Osteoblast (primary cell): ENCODE measurements at regions not wholly inside any gene's neighbourhood (a gene's known extent, or its start where the extent isn't known, plus 50 kb on each side); places are given as distances from the start of the nearest gene placed in this dataset.

ENCODE experiments used
- DNase-seq: peaks from one replicate; pipeline ENCODE4 v3.0.0; 2011; ENCODE audit warnings: low spot score, mixed read lengths; ENCODE audit not compliant: insufficient read length; ENCODE audit errors: missing footprints
- H2AFZ ChIP-seq: 2 replicates; pipeline ENCODE4 v1.6.0; 2011; ENCODE audit warnings: mild to moderate bottlenecking, low read length
- H3K27ac ChIP-seq: 2 replicates; pipeline ENCODE4 v1.5.1; 2011; ENCODE audit warnings: mild to moderate bottlenecking, low read depth, low read length, moderate library complexity
- H3K27me3 ChIP-seq: 2 replicates; pipeline ENCODE4 v1.6.0; 2012; ENCODE audit warnings: mild to moderate bottlenecking, control low read depth, inconsistent platforms, low read length, moderate library complexity; ENCODE audit not compliant: insufficient read depth
- H3K36me3 ChIP-seq: 2 replicates; pipeline ENCODE4 v1.5.1; 2011; ENCODE audit warnings: mild to moderate bottlenecking, low read length, control low read depth, moderate library complexity; ENCODE audit not compliant: insufficient read depth
- H3K4me1 ChIP-seq: 2 replicates; pipeline ENCODE4 v1.5.1; 2011; ENCODE audit warnings: mild to moderate bottlenecking, low read length, control low read depth, moderate library complexity; ENCODE audit not compliant: insufficient read depth
- H3K4me2 ChIP-seq: 2 replicates; pipeline ENCODE4 v1.6.0; 2011; ENCODE audit warnings: mild to moderate bottlenecking, low read length; ENCODE audit not compliant: insufficient read depth
- H3K4me3 ChIP-seq: fragments of 200-600 bp; sonication (generic); 3 replicates; pipeline ENCODE4 v1.5.1; 2012; ENCODE audit warnings: mild to moderate bottlenecking, low read length, inconsistent platforms; ENCODE audit not compliant: insufficient read depth
- H3K79me2 ChIP-seq: 2 replicates; pipeline ENCODE4 v1.6.0; 2012; ENCODE audit warnings: mild to moderate bottlenecking, low read length, control low read depth, inconsistent platforms; ENCODE audit not compliant: insufficient read depth
- H3K9me3 ChIP-seq: 2 replicates; pipeline ENCODE4 v1.5.1; 2011; ENCODE audit warnings: low read depth, low read length, control low read depth
- H4K20me1 ChIP-seq: 2 replicates; pipeline ENCODE4 v1.6.0; 2012; ENCODE audit warnings: mild to moderate bottlenecking, low read length, control low read depth; ENCODE audit not compliant: insufficient read depth
- CTCF ChIP-seq: IDR thresholded peaks from 2 replicates; pipeline ENCODE4 v1.5.1; 2011; ENCODE audit warnings: mild to moderate bottlenecking, low read depth, low read length, moderate library complexity; ENCODE audit errors: extremely low read depth

- no peak for DNase-seq
Measured at GRCh38 chr18:67590571-67591141, 74.1 kb upstream of the DSEL start.

DNA sequence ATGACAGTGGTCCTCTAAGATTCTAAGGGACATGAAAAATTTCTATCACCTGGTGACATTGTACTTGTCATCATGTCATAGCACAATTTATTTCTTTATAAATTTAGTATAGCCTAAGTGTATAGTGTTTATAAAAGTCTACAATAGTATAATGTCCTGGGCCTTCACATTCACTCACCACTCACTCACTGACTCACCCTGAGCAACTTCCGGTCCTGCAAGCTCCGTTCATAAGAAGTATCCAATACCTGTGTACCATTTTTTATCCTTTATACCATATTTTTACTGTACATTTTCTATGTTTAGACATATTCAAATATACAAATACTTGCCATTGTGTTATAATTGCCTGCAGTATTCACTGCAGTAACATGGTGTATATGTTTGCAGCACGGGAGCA is 72.8 kb upstream of the DSEL start:
- TF ChIP-seq CTCF: no peak
- H3K4me3 ChIP-seq: no peak overlapping the region
- H3K79me2 ChIP-seq: no peaks in the 10 kb centered on the region
- H2AFZ ChIP-seq: no peak overlapping the region
- no peaks in the 10 kb centered on the region for H3K27me3 ChIP-seq
- no peak overlapping the region for H3K4me2 ChIP-seq
- DNase-seq: no peak
- H3K27ac ChIP-seq: no peak overlapping the region
- H3K9me3 ChIP-seq: no peaks in the 10 kb centered on the region
- H3K4me1 ChIP-seq: peaks cover 2% of the 10 kb centered on the region
- H4K20me1 ChIP-seq: no peaks in the 10 kb centered on the region
- H3K36me3 ChIP-seq: no peaks in the 10 kb centered on the region

More at GRCh38 chr18:67590571-67591141, 74.1 kb upstream of the DSEL start:
- H3K4me2 ChIP-seq: no peak overlapping the region
- peaks cover 3% of the 10 kb centered on the region for H3K9me3 ChIP-seq
- no peaks in the 10 kb centered on the region for H3K36me3 ChIP-seq
- H3K4me1 ChIP-seq: peaks cover 2% of the 10 kb centered on the region
- H2AFZ ChIP-seq: peak overlapping the region; percentile 76
- peak; percentile 32 for TF ChIP-seq CTCF
- no peak overlapping the region for H3K4me3 ChIP-seq
- H3K79me2 ChIP-seq: no peaks in the 10 kb centered on the region
- no peaks in the 10 kb centered on the region for H3K27me3 ChIP-seq
- H4K20me1 ChIP-seq: no peaks in the 10 kb centered on the region
- H3K27ac ChIP-seq: no peak overlapping the region

DNA sequence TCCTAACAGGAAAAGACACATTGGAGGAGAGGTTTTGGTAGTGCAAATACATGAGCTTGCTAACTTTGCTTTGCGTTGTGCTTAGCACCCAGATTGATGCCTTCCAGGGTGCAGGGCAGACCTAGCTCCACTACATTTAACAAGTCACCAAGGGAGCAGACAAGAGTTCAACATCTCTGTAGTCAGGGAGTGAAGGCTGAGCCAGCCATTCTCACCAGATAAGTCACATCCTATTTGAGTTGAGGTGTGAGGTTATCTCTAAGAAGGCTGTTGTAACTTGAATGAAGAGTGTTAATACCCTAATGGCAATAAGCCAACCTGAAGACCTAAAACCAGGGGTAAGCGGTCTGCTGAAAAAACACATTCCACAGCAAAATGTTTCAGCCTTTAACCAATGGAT is 69.6 kb upstream of the DSEL start:
- no peaks in the 10 kb centered on the region for H3K36me3 ChIP-seq
- no peaks in the 10 kb centered on the region for H3K79me2 ChIP-seq
- H3K27ac ChIP-seq: no peak overlapping the region
- TF ChIP-seq CTCF: no peak
- H2AFZ ChIP-seq: no peak overlapping the region
- H3K4me1 ChIP-seq: peaks cover 11% of the 10 kb centered on the region
- H3K9me3 ChIP-seq: no peaks in the 10 kb centered on the region
- DNase-seq: no peak
- no peak overlapping the region for H3K4me3 ChIP-seq
- no peaks in the 10 kb centered on the region for H4K20me1 ChIP-seq
- no peak overlapping the region for H3K4me2 ChIP-seq
- no peaks in the 10 kb centered on the region for H3K27me3 ChIP-seq

GRCh38 chr18:67583621-67584020 is 67.1 kb upstream of the DSEL start:
- Histone ChIP-seq H3K27me3 (no peaks in the 10 kb centered on the region), H3K36me3 (no peaks in the 10 kb centered on the region), H2AFZ (no peak overlapping the region), H3K4me3 (no peak overlapping the region), H4K20me1 (no peaks in the 10 kb centered on the region), H3K27ac (no peak overlapping the region), H3K9me3 (no peaks in the 10 kb centered on the region), H3K79me2 (no peaks in the 10 kb centered on the region), H3K4me1 (peaks cover 9% of the 10 kb centered on the region), H3K4me2 (peak overlapping the region; percentile 30)
- TF ChIP-seq CTCF: no peak
- no peak for DNase-seq
